Erythroblast (primary cell): ENCODE measurements at regions not wholly inside any gene's neighbourhood (a gene's known extent, or its start where the extent isn't known, plus 50 kb on each side); places are given as distances from the start of the nearest gene placed in this dataset.

Source experiments
- GATA1 ChIP-seq: IDR thresholded peaks from 2 replicates; pipeline ENCODE4 v1.6.1; 2011; ENCODE audit warnings: low read depth, mild to moderate bottlenecking, control low read depth, low read length, moderate library complexity
- POLR2A ChIP-seq: IDR thresholded peaks from 2 replicates; pipeline ENCODE4 v1.6.1; 2011; ENCODE audit warnings: mild to moderate bottlenecking, low read length

- TF ChIP-seq POLR2A (no peak), GATA1 (no peak)
Observed at GRCh38 chr2:103153580-103154284, 391.9 kb downstream of the TMEM182 start.
